SU-DHL-6 (cell line): ENCODE measurements at regions not wholly inside any gene's neighbourhood (a gene's known extent, or its start where the extent isn't known, plus 50 kb on each side); places are given as distances from the start of the nearest gene placed in this dataset.

Source experiments
- H2AFZ ChIP-seq: fragments of 200-600 bp; sonication (generic); 2 replicates; pipeline ENCODE4 v1.6.1; 2014; ENCODE audit warnings: low read depth, mild to moderate bottlenecking, moderate library complexity, mixed read lengths, antibody characterized with exemption, low read length; ENCODE audit not compliant: severe bottlenecking
- H3F3A ChIP-seq: fragments of 200-600 bp; shearing (Covaris generic); 2 replicates; pipeline ENCODE4 v1.6.0; 2016; ENCODE audit warnings: antibody characterized with exemption, mild to moderate bottlenecking; ENCODE audit not compliant: insufficient read depth
- H3K27ac ChIP-seq: fragments of 200-600 bp; sonication (generic); 2 replicates; pipeline ENCODE4 v1.5.1; 2016; ENCODE audit warnings: low read depth, mild to moderate bottlenecking, low read length, moderate library complexity, mixed read lengths
- H3K27me3 ChIP-seq: fragments of 200-600 bp; sonication (generic), shearing (Covaris generic); 2 replicates; pipeline ENCODE4 v1.6.0; 2014; ENCODE audit warnings: mild to moderate bottlenecking, low read length
- H3K36me3 ChIP-seq: fragments of 200-600 bp; sonication (generic); 2 replicates; pipeline ENCODE4 v1.6.1; 2014; ENCODE audit warnings: mild to moderate bottlenecking, low read length, mixed read lengths
- H3K4me2 ChIP-seq: fragments of 300-600, 200-600 bp; shearing (Covaris generic), sonication (generic); 2 replicates; pipeline ENCODE4 v1.6.0; 2014; ENCODE audit warnings: low read length, low read depth, mild to moderate bottlenecking; ENCODE audit not compliant: poor library complexity, severe bottlenecking
- H3K4me3 ChIP-seq: fragments of 200-600 bp; sonication (generic); 2 replicates; pipeline ENCODE4 v1.5.1; 2014; ENCODE audit warnings: antibody characterized with exemption, low read length, mild to moderate bottlenecking, mixed read lengths; ENCODE audit not compliant: insufficient read depth, poor library complexity, severe bottlenecking
- H3K79me2 ChIP-seq: fragments of 200-600 bp; sonication (generic); 2 replicates; pipeline ENCODE4 v1.6.1; 2014; ENCODE audit warnings: mild to moderate bottlenecking, low read length, moderate library complexity; ENCODE audit not compliant: insufficient read depth
- H3K9ac ChIP-seq: fragments of 200-600 bp; sonication (generic); 2 replicates; pipeline ENCODE4 v1.7.0; 2014; ENCODE audit warnings: mild to moderate bottlenecking, low read length
- H3K9me2 ChIP-seq: fragments of 200-600 bp; sonication (generic); replicated peaks from 2 replicates; pipeline ENCODE4 v1.6.1; 2014; ENCODE audit warnings: low read length; ENCODE audit not compliant: insufficient read depth
- H3K9me3 ChIP-seq: fragments of 200-600 bp; sonication (generic); 2 replicates; pipeline ENCODE4 v1.6.1; 2014; ENCODE audit warnings: low read length, mixed read lengths; ENCODE audit not compliant: insufficient read depth
- H4K20me1 ChIP-seq: fragments of 200-600 bp; sonication (generic); 2 replicates; pipeline ENCODE4 v1.6.1; 2014; ENCODE audit warnings: low read depth, mild to moderate bottlenecking, antibody characterized with exemption, low read length, moderate library complexity, mixed read lengths
- EZH2phosphoT487 ChIP-seq: fragments of 200-600 bp; sonication (generic), shearing (Covaris generic); conservative IDR thresholded peaks from 2 replicates; pipeline ENCODE4 v1.6.1; 2018; ENCODE audit warnings: mild to moderate bottlenecking, antibody characterized with exemption, low read length, moderate library complexity, mixed read lengths
- TF ChIP-seq, protein P1 (sequence below): fragments of 200-600 bp; sonication (generic); IDR thresholded peaks from one replicate; pipeline ENCODE4 v1.5.1; 2017; ENCODE audit warnings: antibody characterized with exemption, mild to moderate bottlenecking, low read length, moderate library complexity; ENCODE audit not compliant: insufficient read depth, poor library complexity, severe bottlenecking

DNA sequence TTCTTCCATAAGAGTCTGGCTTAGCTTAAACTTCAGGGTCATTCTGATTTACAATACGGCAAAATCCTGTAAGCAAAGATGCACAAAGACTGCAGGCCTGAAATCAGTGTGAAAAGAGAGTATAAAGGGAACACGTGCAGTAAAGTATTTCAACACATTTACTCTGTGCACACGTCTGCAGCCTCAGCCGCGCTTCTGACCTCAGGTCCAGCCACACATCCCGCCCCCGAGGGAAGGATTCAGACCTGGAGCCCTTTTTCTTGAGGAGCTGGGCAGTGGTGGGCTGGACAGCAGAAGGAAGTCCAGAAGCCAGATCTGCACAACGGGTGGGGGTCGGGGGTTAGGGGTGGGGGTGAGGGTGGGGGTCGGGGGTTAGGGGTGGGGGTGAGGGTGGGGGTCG lies 58.9 kb upstream of the FAM20C start:
- Histone ChIP-seq H3K27me3 (no peaks in the 10 kb centered on the region), H3K9me3 (no peaks in the 10 kb centered on the region), H3K9ac (no peak overlapping the region), H3K27ac (no peak overlapping the region), H3K4me3 (no peak overlapping the region), H3F3A (no peaks in the 10 kb centered on the region), H3K4me2 (no peak overlapping the region), H3K79me2 (no peaks in the 10 kb centered on the region), H2AFZ (no peak overlapping the region), H4K20me1 (no peaks in the 10 kb centered on the region), H3K9me2 (no peaks in the 10 kb centered on the region), H3K36me3 (no peaks in the 10 kb centered on the region)
- TF ChIP-seq, protein P1, sequence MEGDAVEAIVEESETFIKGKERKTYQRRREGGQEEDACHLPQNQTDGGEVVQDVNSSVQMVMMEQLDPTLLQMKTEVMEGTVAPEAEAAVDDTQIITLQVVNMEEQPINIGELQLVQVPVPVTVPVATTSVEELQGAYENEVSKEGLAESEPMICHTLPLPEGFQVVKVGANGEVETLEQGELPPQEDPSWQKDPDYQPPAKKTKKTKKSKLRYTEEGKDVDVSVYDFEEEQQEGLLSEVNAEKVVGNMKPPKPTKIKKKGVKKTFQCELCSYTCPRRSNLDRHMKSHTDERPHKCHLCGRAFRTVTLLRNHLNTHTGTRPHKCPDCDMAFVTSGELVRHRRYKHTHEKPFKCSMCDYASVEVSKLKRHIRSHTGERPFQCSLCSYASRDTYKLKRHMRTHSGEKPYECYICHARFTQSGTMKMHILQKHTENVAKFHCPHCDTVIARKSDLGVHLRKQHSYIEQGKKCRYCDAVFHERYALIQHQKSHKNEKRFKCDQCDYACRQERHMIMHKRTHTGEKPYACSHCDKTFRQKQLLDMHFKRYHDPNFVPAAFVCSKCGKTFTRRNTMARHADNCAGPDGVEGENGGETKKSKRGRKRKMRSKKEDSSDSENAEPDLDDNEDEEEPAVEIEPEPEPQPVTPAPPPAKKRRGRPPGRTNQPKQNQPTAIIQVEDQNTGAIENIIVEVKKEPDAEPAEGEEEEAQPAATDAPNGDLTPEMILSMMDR, result no peak
- no peak for TF ChIP-seq EZH2phosphoT487

DNA sequence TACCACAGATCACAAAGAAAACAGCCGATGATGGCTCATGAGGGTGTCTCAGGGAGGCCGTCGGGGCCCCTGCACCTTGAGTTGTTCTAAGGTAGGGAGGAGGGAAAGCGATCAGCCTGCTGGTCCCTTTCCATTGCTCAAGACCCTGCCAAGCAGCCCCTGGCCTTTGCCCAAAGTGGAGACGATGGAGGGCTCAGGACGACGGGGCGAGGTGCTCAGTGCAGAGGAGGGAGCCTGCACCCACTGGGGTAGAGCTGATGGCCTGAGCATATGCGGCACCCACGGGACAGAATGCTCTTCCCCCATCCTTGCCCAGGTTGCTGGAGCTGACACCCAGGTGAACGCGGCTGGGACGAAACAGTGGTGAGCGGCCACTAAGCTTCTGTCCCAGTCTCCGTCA lies 58.3 kb upstream of the FAM20C start:
- Histone ChIP-seq H3K9me3 (no peaks in the 10 kb centered on the region), H3K27me3 (no peaks in the 10 kb centered on the region), H4K20me1 (no peaks in the 10 kb centered on the region), H2AFZ (no peak overlapping the region), H3K36me3 (no peaks in the 10 kb centered on the region), H3K27ac (no peak overlapping the region), H3K9ac (no peak overlapping the region), H3K4me3 (no peak overlapping the region), H3K79me2 (no peaks in the 10 kb centered on the region), H3K9me2 (no peaks in the 10 kb centered on the region), H3F3A (no peaks in the 10 kb centered on the region), H3K4me2 (no peak overlapping the region)
- TF ChIP-seq EZH2phosphoT487, result no peak
- TF ChIP-seq, protein P1, result no peak

DNA sequence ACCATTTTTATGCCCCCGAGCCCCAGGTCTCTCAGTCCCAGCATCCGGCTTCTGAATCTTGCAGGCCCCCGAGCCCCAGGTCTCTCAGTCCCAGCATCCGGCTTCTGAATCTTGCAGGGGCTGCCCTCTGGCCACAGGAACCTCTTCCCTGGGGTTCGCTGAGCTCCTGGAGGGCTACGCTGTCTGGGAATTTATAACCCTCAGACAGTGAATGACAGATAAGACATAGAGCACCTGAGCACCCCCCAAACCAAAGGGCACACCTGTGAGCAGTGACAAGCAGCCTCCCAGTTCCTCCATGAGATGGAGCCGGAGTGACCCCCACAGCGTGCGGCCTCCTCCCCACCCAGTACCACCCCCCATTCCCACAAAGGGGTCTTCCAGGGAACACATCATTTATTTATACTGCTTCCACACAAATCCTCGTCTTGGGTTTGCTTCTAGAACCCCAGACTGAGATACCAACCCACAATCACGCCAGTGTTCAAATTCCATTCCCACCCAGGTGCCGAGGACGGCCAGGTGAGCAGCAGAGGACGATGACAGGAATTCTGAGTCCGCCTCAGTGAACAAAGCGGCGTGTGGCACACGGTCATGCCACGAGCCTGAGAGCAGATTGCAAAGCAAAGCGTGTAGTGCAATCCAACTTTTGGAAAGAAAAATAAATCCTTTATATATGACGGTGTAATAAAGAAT lies 57.7 kb upstream of the FAM20C start:
- Histone ChIP-seq H3K9ac (no peak overlapping the region), H3K79me2 (no peaks in the 10 kb centered on the region), H3K4me2 (no peak overlapping the region), H3K27me3 (no peaks in the 10 kb centered on the region), H2AFZ (no peak overlapping the region), H3K36me3 (no peaks in the 10 kb centered on the region), H3K9me2 (no peaks in the 10 kb centered on the region), H4K20me1 (no peaks in the 10 kb centered on the region), H3K4me3 (no peak overlapping the region), H3F3A (no peaks in the 10 kb centered on the region), H3K9me3 (no peaks in the 10 kb centered on the region), H3K27ac (no peak overlapping the region)
- no peak for TF ChIP-seq EZH2phosphoT487
- TF ChIP-seq, protein P1, result no peak
